GM18873 (cell line): ENCODE measurements at regions not wholly inside any gene's neighbourhood (a gene's known extent, or its start where the extent isn't known, plus 50 kb on each side); places are given as distances from the start of the nearest gene placed in this dataset.

Experiments
- ATAC-seq: cut with Tn5 transposase; IDR thresholded peaks from one replicate; pipeline ENCODE4 v1.9.1; 2021; ENCODE audit warnings: mild to moderate bottlenecking, moderate library complexity, moderate number of reproducible peaks; ENCODE audit not compliant: unreplicated experiment, low FRiP score

DNA sequence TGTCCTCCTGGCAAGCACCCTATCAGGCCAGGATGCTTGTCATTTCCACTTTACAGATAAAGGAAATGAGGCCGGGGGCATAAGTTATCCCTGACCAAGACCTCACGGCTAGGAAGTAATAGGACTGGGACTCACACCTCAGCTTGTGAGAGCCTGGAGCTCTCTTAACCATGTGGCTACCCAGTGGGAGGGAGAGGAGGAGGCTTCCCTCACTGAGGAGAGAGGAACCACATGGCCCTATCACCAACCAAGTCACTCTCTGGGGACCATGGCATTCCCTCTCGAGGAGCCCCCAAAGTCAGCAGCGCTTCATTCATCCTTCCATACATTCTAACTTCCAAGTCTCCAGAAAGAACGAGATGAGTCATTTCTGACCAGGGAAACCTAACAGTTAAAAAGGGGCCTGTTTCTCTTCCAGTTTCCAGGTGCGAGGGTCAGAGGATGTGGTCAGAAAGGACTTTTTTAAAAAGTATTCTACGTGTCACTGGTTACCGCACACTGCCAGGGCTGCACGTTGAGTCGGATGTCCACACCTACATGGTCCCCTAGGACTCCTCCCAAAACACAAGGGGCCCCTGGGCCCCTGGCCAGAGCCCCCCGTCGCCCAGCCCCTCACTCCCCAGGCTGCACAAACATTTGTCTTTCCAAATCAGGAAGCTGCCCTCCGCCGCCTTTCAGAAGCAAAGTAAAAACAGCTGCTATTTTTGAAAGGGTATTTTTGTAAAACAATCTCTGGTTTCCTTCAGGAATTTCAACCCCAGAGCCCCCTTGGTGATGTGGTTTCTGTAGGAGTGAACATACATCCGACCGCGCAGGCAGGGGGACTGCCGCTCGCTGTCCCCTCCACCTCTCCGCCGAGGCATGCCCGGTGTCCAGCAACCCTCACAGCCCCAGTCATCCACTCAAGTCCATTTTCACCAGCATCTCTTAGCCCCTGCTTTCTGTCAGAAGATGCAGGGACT is 128.2 kb upstream of the CHST15 start:
- ATAC-seq: peak; percentile 64

- no peak for ATAC-seq
Observed at GRCh38 chr10:124220971-124221355, 127.6 kb upstream of the CHST15 start.

DNA sequence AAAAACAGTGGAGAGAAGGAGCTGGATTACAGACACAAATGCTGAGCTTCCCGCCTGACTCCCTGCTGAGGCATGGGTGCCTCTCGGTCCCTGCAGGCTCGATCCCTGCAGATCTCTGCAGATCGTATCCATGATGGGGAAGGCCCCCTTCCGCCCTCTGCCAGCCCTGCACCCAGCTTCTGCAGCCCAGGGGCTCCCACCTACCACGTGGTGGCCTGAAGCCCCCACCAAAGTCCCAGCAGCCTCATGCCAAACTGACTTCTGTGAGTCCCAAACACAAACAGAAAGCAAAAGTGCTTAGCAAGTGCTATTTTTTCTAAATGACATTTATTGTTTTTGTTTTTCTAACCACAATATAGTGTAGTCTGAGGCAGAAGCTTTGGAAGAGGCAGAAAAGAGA is 127.1 kb upstream of the CHST15 start:
- no peak for ATAC-seq

GRCh38 chr10:124219655-124220054 is 126.3 kb upstream of the CHST15 start:
- no peak for ATAC-seq

DNA sequence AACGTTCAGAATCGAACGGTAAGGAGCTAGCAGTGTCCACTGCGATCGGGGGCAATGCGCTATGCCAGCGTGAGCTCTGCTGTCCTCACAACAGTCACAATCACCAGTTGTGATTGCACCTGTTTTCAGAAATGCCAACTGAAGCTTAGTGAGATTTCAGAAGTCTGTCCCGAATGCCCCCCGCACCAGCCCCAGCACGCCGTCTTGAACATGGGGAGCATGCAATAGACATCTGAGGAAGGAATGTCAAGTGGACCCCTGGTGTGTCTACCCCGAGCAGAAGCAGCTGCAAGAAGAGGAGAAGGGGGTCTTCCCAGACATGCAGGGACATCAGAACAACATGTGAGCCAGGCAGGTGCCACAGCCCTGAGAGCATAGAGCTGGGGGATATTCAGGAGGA is 125.7 kb upstream of the CHST15 start:
- ATAC-seq: no peak

DNA sequence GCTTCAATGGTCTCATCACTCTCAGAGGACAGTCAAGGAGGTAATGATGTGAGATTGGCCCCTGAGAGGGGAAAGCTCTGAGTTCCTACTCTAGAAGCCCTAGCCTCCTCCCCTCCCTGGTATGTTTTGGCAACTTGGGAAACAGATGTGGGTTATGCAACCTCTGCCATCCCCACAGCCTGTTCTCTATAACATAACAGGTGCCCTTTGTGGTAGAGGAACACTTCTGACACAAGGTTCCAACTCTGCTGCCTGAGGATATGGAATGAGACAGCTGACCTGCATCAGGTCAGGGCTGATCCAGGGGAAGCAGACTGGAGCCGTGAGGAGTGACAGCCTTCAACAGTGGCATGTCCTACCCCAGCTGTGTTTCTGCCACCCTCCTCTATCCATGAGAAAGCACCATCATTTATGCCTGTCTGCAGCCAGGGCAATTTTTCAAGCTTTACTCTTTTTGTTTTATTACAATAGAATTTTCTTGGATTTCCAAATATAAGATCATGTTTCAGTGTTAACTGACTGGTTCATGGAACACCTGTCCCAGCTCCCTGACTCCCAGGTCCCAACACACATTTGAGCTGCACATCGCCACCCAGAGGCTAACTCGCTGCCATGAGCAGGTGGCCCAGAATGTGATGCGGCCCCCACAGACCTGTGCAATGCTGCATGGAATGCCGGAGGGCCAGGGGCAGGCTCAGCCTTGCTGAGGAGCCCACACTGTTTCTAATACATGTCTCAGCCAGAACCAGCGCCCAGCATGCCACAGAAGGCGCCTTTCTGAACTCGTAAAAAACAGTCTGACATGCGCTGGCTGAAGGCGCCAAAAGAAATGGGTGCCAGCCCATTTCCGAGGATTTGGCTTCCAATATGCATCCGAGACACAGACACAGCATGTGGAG is 124.8 kb upstream of the CHST15 start:
- no peak for ATAC-seq

DNA sequence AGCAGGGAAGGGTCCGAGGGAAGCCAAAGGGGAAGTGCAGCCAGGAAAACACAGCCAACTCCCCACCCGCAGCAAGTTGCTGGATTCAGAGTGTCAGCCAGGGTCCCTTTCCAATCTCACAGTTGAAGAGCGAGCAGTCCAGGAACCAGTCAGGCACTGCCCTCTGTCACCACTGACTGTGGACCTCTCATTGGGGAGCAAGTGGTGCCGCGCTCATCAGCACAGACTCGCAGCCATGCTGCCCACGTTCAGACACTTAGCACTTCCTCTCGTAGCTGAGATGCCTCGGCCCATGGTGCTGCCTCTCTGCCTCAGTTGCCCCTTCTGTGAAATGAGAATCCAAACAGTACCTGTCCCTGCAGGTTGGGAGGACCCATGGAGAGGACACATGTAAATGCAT is 123.6 kb upstream of the CHST15 start:
- ATAC-seq: no peak

- ATAC-seq: no peak
Observed at GRCh38 chr10:124214610-124215375, 121.4 kb upstream of the CHST15 start.

- no peak for ATAC-seq
Observed at GRCh38 chr10:124213899-124214510, 120.6 kb upstream of the CHST15 start.

DNA sequence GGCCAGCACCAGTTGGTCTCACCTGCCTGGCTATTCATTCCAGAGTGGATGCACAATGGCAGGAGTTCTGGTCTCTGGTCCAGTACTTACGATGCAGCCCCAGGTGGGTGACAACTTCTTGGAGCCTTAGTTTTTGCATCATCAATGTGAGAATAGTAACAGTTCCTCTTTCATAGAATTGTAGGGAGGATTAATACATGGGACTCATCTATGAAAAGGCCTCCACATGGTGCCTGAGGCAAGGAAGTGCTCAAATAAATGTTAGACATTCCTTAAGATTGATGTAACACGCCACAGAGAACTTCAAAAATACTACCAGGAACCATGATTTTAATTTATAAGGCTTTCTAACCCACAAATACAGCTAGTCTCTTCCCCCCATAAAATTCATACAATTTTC is 120.1 kb upstream of the CHST15 start:
- no peak for ATAC-seq

DNA sequence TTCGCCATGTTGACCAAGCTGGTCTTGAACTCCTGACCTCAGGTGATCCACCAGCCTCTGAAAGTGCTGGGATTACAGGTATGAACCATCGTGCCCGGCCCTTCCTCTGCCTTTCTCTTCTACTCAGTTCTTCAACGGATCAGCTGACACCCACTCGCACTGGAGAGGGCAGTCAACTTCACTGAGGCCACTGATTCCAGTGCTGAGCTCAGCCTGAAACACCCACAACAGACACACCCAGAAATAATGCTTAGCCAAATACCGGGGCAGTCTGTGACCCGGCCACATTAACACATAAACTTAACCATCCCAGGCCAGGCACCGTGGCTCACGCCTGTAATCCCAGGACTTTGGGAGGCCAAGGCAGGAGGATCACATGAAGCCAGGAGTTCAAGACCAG is 119.3 kb upstream of the CHST15 start:
- no peak for ATAC-seq

DNA sequence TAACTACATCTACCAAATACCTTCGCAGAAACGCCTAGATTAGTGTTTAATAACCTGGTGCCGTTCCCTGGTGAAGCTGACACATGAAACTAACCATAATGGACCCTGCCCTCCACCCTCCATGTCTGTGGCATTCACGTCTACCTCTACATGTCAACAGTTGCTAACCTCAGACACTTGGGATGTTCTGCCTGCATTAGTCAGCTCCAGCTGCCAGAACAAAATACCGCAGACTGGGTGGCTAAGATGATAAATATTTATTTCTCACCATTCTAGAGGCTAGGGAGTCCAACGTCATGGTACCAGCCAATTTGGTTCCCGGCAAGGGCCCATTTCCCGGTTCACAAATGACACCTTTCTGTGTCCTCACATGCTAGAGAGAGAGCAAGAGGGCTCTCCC is 118.5 kb upstream of the CHST15 start:
- ATAC-seq: no peak

DNA sequence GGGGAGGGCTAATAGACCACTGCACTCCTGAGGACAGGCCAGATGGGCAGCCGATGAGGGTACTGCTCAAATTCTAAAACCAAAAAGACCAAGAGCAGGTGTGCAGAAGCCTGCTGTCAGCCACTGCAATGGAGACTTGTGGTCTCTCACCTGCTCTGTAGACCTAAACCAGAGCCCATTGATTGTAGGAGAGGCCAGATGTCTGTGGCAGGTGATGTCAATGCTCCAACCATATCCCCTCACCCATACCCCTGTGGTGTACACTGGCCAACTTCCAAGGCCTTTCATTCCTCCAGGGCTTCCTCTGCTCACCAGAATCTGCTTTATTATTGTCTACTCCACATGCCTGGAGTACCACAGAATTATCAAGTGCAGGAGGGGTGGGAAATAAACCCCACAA is 116.9 kb upstream of the CHST15 start:
- no peak for ATAC-seq

DNA sequence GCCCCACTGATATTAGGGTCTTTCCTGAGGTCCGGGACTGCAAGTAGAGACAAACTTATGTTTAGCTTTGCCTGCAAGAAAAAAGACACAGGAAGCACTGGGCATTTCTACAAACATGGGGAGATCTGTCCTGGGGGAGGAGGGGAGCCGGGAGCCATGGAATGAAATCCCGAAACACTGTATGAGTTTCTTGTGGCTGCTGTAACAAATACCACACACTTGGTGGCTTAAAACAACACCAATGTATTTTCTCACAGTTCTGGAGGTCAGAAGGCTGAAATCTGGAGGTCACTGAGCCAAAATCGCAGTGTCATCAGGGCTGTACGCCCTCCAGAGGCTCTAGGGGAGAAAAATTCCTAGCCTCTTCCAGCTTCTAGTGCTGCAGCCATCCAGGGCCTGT is 114.0 kb upstream of the CHST15 start:
- ATAC-seq: no peak

- ATAC-seq: no peak
Observed at GRCh38 chr10:124206616-124207015, 113.2 kb upstream of the CHST15 start.

GRCh38 chr10:124205432-124205831 is 112.0 kb upstream of the CHST15 start:
- ATAC-seq: no peak

- no peak for ATAC-seq
Observed at GRCh38 chr10:124204726-124205125, 111.3 kb upstream of the CHST15 start.

DNA sequence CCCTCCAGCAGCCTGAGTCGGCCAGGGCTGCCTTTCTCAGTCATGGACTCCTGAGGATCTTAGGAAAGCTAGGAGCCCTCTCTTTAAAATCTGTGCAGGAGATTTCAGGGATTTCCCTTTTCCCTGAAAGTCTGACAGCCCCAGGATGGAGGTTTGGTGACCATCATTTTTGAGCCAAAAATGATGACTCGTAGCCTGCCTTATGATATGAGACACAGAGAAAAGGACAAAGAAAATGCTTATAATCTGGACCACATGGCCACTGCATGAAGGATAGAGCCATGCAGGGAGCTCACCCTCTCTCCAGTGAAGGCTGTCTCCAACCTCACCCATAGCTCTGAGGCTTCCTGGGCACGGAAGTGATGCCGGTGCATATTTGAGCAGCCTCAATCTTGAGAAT is 106.6 kb upstream of the CHST15 start:
- no peak for ATAC-seq

- no peak for ATAC-seq
Observed at GRCh38 chr10:124198871-124199270, 105.5 kb upstream of the CHST15 start.

DNA sequence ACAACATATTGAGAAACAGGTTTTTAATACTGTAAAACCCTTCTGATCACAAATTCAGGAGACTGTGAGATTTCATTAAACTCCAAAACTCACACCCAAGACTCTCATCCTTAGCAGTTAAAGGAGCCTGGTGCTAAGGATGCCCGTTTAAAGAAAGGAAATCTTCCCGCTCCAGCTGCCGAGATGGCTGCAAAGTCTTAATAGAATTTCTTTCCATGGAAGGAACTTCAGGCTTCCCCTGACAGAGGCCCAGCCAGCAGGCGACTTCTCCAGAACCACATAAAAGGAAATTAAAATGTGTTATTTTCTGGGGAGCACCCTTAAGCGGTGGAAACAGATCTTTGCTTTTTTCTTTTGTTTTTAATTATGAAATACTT is 104.7 kb upstream of the CHST15 start:
- ATAC-seq: no peak
